Memory B cell (primary cell): ENCODE measurements at regions not wholly inside any gene's neighbourhood (a gene's known extent, or its start where the extent isn't known, plus 50 kb on each side); places are given as distances from the start of the nearest gene placed in this dataset.

Experiments
- ATAC-seq: fragments of 150-1000 bp; cut with Tn5 transposase; 2 replicates; pipeline ENCODE4 v1.10.0; 2021; ENCODE audit warnings: low read depth, mild to moderate bottlenecking, moderate library complexity
- DNase-seq, 2 donors: peaks; one replicate each; pipeline ENCODE4 v3.0.0; 2022; ENCODE audit warnings: low spot score in 2 of 2
- H3K27ac Mint-ChIP-seq: one replicate; pipeline ENCODE4 v1.8.0; 2022; ENCODE audit warnings: mild to moderate bottlenecking, moderate library complexity, mixed read lengths
- H3K27me3 Mint-ChIP-seq: one replicate; pipeline ENCODE4 v1.8.0; 2022; ENCODE audit warnings: mixed read lengths
- H3K36me3 Mint-ChIP-seq: one replicate; pipeline ENCODE4 v1.8.0; 2022; ENCODE audit warnings: mild to moderate bottlenecking, mixed read lengths
- H3K4me1 Mint-ChIP-seq: one replicate; pipeline ENCODE4 v1.8.0; 2022; ENCODE audit warnings: mixed read lengths
- H3K4me3 Mint-ChIP-seq: one replicate; pipeline ENCODE4 v1.8.0; 2022; ENCODE audit warnings: mild to moderate bottlenecking, moderate library complexity, mixed read lengths
- H3K9me3 Mint-ChIP-seq: one replicate; pipeline ENCODE4 v1.8.0; 2022; ENCODE audit warnings: mixed read lengths

DNA sequence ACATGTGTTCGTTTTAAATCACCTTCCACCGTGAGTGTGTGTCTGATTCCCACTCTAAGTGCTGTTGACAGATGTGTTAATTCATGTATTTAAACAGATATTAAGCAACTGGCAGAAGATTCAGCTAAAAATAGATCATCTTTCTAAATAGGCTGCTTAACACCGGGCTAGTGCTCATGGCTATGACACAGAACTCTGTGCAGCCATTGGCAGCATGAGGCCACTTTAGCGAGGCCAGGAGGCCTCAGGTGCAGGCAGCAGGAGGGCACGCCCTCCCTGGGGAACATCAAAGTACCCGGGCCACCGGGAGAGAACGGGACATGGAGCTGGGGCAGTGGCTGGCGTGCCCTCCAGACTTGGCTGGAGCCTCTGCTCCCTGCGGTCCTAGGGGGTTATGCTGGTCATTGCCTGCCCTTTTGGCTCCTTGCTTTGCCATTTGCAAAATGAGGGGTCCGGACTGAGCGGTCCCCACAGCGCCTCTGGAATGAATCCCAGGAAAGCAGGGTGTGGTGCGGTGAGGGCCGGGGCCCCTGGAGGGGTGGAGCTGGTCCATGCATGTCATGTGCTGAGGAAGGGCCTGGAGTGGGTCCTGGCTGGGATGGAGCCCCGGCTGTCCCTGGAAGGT lies 62.8 kb upstream of the HDAC4 start:
- Mint-ChIP-seq H3K9me3 (no peaks in the 10 kb centered on the region), H3K27ac (no peak overlapping the region), H3K36me3 (no peaks in the 10 kb centered on the region), H3K4me1 (no peaks in the 10 kb centered on the region), H3K27me3 (peaks cover 6% of the 10 kb centered on the region), H3K4me3 (no peak overlapping the region)
- DNase-seq (no peak), ATAC-seq (no peak)

DNA sequence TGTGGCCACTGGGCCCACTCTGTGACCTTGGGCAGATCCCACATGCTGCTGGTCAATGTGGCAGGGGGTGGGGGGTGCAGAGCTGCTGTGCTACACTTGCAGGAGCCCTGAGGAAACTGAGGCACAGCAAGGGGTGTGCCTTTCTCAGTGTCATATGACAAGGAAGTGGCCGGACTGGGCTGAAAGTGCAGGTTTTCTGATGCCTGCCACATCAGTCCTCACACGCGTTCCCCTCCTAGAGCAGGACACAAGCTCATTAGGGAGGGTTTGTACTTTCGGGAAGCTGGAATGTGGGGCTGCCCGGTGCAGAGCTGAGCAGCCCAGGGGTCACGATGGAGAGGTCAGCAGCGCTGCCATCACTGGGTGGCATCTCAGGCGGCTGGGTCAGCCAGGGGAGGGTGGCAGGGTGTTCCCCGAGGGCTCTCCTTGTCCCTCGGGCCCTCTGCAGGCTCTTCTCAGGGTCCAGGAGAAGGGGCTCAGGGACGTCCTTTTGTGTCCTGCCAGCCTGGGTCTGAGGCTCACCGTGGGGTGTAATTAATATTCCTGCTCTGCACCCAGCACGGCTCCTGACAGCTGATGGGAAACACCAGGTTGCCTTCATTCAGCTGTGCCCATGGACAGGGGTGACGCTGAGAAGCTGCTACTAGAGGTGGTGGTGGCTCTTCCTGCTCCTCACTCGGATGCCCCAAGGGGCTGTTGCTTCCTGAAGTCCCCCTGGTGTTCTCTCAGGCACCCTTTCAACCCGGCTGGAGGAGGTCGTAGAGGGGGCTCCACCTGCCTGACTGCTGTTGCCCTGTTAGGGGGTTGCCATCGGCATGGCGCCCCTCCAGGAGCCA lies 62.1 kb upstream of the HDAC4 start:
- no peak for ATAC-seq
- H3K27me3 Mint-ChIP-seq: peaks cover 8% of the 10 kb centered on the region
- no peak overlapping the region for H3K4me3 Mint-ChIP-seq
- no peaks in the 10 kb centered on the region for H3K36me3 Mint-ChIP-seq
- H3K27ac Mint-ChIP-seq: no peak overlapping the region
- DNase-seq: no peak
- H3K9me3 Mint-ChIP-seq: no peaks in the 10 kb centered on the region
- no peaks in the 10 kb centered on the region for H3K4me1 Mint-ChIP-seq

DNA sequence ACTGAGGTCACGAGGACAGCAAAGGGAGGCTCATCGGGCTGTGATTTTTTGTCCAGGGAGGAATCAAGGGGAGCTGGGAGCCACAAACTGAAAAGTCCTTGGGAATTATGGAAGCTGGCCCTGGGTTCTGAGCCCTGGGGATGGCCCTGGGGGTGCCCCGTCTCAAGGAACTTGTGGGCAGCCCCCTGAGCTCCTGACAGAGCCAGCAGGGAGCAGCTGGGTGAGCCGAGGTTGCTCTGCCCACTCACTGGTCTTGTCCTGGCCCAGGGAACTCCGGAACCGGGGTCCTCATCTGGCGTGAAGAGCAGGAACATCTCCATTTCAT lies 61.3 kb upstream of the HDAC4 start:
- Mint-ChIP-seq H3K27ac (no peak overlapping the region), H3K27me3 (peaks cover 8% of the 10 kb centered on the region), H3K4me1 (no peaks in the 10 kb centered on the region), H3K36me3 (no peaks in the 10 kb centered on the region), H3K9me3 (no peaks in the 10 kb centered on the region), H3K4me3 (no peak overlapping the region)
- ATAC-seq (no peak), DNase-seq (no peak)

DNA sequence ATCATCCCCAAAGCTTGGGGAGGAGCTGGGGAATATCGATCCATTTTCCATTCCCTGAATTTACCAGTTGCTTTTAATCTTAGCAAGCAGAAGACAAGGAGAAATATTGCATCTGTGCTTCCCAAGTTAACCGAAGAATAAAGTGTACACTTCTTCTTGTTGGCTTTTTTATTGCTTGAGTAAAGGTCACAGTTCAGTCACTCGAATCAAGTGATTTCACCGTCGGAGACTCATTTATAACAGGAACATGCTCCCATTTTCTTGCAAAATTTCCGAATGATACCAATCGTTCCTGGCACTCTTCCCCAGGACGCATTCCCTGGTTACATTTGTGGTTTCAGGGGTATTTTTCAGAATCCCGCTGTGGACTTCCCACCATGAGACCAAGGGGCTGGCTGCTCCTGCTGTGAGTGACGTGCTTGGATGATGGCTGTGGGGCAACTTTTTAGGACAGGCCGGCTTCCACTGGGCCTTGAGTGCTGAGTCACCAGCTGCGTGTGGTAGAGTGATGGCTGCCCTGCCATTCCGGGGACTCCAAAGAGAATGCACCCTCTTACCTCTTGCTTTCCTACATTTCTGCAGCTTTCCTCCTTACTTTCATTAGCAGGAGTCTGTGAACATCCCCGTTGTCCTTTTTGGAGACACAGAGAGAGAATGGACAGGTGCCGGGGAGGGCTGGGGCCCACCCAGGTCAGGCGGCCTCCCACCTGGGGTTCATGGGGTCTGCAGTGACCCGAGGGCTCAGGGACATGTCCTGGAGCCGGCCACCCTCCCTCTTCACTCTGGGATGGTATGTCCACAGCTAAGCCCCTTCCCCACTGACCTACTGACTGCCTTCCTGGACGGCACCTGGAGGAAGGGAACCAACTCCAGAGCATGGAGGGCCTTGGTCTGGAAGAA lies 60.7 kb upstream of the HDAC4 start:
- DNase-seq: no peak
- peaks cover 10% of the 10 kb centered on the region for H3K27me3 Mint-ChIP-seq
- H3K4me3 Mint-ChIP-seq: no peak overlapping the region
- no peaks in the 10 kb centered on the region for H3K4me1 Mint-ChIP-seq
- no peaks in the 10 kb centered on the region for H3K9me3 Mint-ChIP-seq
- H3K27ac Mint-ChIP-seq: no peak overlapping the region
- no peaks in the 10 kb centered on the region for H3K36me3 Mint-ChIP-seq
- ATAC-seq: no peak

DNA sequence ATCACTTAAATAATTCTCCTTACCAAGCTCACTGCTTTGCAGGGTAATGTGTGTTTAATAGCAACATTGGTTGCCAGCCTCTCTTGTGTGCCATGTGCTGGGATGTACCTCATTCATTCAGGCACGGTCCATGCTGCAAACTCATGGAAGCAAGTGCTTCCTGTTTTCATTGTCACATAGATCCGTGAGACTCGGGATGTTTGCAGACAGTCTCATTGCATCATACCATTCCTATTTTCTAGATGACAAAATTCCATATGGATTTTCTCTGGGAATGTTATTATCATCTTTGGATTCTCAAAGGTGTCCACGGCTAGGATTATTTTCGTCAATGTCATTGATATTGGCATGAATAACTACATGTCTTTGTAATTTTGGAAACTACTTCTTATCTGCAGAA lies 60.0 kb upstream of the HDAC4 start:
- Mint-ChIP-seq H3K4me1 (no peaks in the 10 kb centered on the region), H3K36me3 (no peaks in the 10 kb centered on the region), H3K9me3 (no peaks in the 10 kb centered on the region), H3K27ac (no peak overlapping the region), H3K27me3 (peaks cover 11% of the 10 kb centered on the region), H3K4me3 (no peak overlapping the region)
- ATAC-seq (no peak), DNase-seq (no peak)

DNA sequence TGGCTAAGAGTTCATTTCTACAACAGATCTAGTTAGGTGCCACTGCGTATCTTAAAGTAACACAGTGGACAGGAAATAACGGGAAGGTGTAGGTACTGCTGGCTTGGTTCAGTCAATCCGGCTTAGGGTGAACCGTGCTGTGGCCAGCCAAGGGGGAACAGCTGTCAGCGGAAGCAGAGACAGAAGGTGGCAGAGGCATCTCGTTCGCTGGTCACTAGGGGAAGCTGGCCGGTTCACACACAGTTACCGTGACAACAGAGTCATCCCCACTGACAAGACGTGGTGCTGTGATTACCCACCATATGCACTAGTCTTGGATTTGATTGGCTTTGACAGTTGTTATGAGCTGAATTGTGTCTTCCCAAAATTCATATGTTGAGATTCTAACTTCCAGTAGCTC lies 58.8 kb upstream of the HDAC4 start:
- ATAC-seq (no peak), DNase-seq (no peak)
- Mint-ChIP-seq H3K27me3 (peaks cover 15% of the 10 kb centered on the region), H3K9me3 (peaks cover 6% of the 10 kb centered on the region), H3K36me3 (peaks cover 3% of the 10 kb centered on the region), H3K4me1 (no peaks in the 10 kb centered on the region), H3K27ac (no peak overlapping the region), H3K4me3 (no peak overlapping the region)

DNA sequence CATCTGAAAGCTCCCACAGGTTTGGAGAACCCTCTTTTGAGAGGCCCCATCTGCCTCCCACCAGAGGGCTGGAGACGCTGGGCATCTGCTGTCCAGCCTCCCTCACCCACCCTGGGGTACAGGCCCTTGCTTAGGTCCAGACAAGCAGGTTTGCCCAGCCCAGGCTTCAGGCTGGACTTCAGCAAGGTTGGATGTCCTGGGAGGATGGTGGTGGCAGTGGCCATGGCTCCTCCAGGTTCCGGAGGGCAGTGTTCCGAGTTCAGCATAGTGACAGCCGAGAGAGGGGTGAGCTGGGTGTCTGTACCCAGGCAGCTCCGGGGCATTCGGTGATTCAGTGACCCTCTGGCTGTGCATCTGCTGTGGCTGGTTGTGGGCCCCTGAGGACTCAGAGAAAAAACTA lies 58.2 kb upstream of the HDAC4 start:
- Mint-ChIP-seq H3K4me3 (no peak overlapping the region), H3K9me3 (peaks cover 8% of the 10 kb centered on the region), H3K27me3 (peaks cover 15% of the 10 kb centered on the region), H3K27ac (no peak overlapping the region), H3K36me3 (peaks cover 3% of the 10 kb centered on the region), H3K4me1 (no peaks in the 10 kb centered on the region)
- no peak for DNase-seq
- no peak for ATAC-seq

DNA sequence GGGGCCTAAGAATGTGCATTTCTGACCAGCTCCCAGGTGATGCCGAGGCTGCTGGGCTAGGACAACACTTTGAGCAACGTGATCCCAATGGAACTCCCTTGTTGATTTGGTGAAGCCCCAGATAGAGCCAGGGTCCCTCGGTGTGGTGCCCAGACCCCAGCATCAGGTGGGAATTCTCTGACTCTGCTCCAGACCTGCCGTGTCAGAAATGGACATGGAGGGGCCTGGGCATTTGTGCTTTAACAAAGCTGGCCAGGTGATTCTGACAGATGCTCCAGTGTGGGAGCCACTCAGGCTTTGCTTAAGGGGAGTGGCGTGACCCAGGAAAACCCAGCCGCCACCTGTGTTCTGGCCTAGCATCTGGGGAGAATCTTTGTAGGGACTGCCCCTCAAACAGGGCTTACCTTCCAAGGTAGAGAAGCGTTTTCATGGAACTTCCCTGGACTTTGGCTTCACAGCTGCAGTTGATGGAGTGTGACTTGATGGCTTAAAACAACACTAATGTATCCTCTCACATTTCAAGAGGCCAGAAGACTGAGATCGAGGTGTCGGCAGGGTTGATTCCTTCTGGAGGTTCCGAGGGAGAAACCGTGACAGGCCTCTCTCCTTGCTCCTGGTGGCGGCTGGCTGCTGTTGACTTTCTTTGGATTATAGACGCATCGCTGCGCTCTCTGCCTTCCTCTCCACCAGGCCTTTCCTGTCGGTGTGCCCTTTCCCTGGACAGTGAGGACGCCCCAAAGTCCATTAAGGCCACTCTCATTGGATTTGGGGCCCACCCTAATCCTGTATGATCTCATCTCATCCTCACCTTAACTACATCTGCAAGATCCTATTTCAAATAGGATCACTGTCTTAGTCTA lies 57.0 kb upstream of the HDAC4 start:
- peaks cover 15% of the 10 kb centered on the region for H3K27me3 Mint-ChIP-seq
- no peak overlapping the region for H3K4me3 Mint-ChIP-seq
- DNase-seq (no peak), ATAC-seq (no peak)
- H3K9me3 Mint-ChIP-seq: peaks cover 12% of the 10 kb centered on the region
- H3K4me1 Mint-ChIP-seq: no peaks in the 10 kb centered on the region
- H3K27ac Mint-ChIP-seq: no peak overlapping the region
- peaks cover 7% of the 10 kb centered on the region for H3K36me3 Mint-ChIP-seq

DNA sequence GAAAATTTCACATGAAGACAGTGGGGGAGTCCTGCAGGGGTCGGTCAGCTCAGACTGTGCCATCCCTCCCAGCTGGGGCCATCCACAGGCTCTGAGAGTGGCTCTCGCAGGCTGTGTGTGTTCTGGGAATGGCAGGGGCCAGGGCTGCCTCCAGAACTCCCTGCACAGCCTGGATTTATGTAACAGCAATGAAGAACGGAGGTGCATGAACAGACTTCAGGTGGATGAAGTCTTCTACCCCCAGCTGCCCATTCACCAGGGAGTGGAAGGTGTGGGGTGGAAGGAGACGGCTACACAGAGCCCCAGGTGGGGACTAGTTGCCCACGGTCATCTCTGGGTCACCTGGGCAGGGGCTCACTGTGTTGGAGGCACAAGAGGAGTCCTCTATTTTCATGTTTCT lies 56.1 kb upstream of the HDAC4 start:
- Mint-ChIP-seq H3K9me3 (peaks cover 15% of the 10 kb centered on the region), H3K36me3 (peaks cover 7% of the 10 kb centered on the region), H3K4me3 (no peak overlapping the region), H3K27me3 (peaks cover 12% of the 10 kb centered on the region), H3K27ac (no peak overlapping the region), H3K4me1 (no peaks in the 10 kb centered on the region)
- ATAC-seq: no peak
- DNase-seq: no peak

DNA sequence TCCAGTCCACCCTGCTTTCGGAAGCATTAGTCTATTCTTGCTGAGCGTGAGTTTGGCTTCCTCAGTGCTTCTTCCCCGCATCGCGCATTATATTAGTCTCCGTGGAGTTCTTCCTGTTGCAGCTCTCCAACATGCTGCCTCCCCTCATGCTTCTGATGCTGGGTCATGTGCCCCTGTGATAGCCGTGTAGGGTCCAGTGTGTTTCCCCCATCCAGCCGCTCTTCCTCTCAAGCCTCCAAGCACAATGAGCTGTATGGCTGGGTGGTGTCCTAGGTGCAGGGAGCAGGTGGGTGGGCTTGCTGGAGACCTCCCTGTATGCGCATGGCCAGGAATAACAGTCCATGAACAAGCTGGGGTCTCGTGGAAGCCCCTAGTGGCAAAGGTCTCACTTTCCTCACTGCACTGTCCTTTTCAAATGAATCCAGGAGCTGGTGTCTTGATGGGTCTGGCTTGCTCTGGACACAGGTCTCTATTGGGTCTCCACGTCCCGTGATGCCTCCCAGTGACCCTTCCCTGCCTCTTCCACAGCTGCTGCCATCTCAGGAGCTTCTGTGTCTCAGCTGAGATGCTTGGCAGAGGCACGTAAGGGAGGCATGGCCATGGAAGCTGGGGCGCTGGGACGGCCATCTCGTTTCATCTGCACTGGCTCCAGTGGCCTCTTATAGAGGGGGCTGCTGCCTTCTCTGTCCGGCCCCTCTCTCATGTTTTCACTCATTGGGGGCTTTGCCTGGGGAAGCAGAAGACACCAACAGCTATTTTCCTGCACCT lies 54.8 kb upstream of the HDAC4 start:
- H3K27ac Mint-ChIP-seq: no peak overlapping the region
- peaks cover 22% of the 10 kb centered on the region for H3K9me3 Mint-ChIP-seq
- no peak overlapping the region for H3K4me3 Mint-ChIP-seq
- H3K4me1 Mint-ChIP-seq: no peaks in the 10 kb centered on the region
- H3K36me3 Mint-ChIP-seq: peaks cover 7% of the 10 kb centered on the region
- ATAC-seq (no peak), DNase-seq (no peak)
- H3K27me3 Mint-ChIP-seq: peaks cover 11% of the 10 kb centered on the region

DNA sequence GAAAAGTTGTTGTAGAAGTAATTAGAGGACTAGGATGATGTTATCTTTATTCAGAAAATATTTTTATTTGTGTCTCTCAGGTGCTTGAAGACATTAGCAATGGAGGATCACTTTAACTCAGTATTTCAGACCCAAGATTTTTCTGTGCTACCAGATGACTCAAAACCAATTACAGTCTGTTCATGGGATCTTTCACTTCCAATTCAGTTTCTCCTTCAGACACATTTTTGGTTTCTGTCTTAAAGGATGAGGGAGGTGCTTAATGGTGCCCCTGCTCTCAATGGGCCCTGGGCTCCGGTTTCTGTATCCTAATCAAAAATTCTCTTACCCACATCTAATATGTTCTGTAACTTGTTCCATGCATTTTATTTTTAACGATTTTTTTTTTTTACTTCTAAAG lies 53.7 kb upstream of the HDAC4 start:
- no peaks in the 10 kb centered on the region for H3K4me1 Mint-ChIP-seq
- H3K27ac Mint-ChIP-seq: no peak overlapping the region

More for the DNA sequence above, 53.7 kb upstream of the HDAC4 start:
- H3K27me3 Mint-ChIP-seq: peaks cover 9% of the 10 kb centered on the region
- H3K9me3 Mint-ChIP-seq: peaks cover 22% of the 10 kb centered on the region
- no peak overlapping the region for H3K4me3 Mint-ChIP-seq
- ATAC-seq (no peak), DNase-seq (no peak)
- H3K36me3 Mint-ChIP-seq: peaks cover 7% of the 10 kb centered on the region
